ENCODE measurements at regions not wholly inside any gene's neighbourhood (a gene's known extent, or its start where the extent isn't known, plus 50 kb on each side); places are given as distances from the start of the nearest gene placed in this dataset.

- no peak overlapping the region for H2AFZ ChIP-seq (ENCODE audit: low read length)
- ChIA-PET POLR2A (ENCODE audit: partially characterized antibody) (no interaction called here), CTCF (ENCODE audit: partially characterized antibody) (no interaction called here)
- no peak overlapping the region for H2BK120ac ChIP-seq (replicated peaks; ENCODE audit: low read depth, low read length)
- no peak overlapping the region for H2AK5ac ChIP-seq (ENCODE audit: low read depth, low read length)
- WGBS, 2 experiments (ENCODE audit: extremely low coverage in 1 of 2, insufficient coverage in 1 of 2, insufficient read length in 1 of 2, insufficient replicate concordance in 2 of 2, low coverage in 1 of 2, low lambda C conversion rate in 2 of 2, missing lambda C conversion rate in 1 of 2): 66% methylated on average over 5 of the region's 5 CpGs; no CpG with 5 or more reads in 1 of the 2 experiments
- no peak overlapping the region for H3K56ac ChIP-seq (replicated peaks; ENCODE audit: insufficient read length, low read depth, low read length)
- TF ChIP-seq MAFK (IDR thresholded peaks at IDR 0.05; ENCODE audit: low read depth, low read length) (0 out of 2 replicates have a peak, but pooled peaks have one; percentile 33), RAD21 (IDR thresholded peaks at IDR 0.05 in 1 of 2, conservative IDR thresholded peaks at IDR 0.05 in 1 of 2; ENCODE audit: low read depth in 2 of 2, low read length in 2 of 2) (peak in 1 of 2 experiments; percentile 17; a peak in 1 of 4 replicates), RFX5 (IDR thresholded peaks at IDR 0.05; ENCODE audit: borderline replicate concordance, low read depth, low read length) (no peak), BACH1 (IDR thresholded peaks at IDR 0.05; ENCODE audit: low read length) (peak; percentile 61; the same call in 1 of the 2 replicates)
- no peaks in the 10 kb centered on the region for H3K79me2 ChIP-seq (ENCODE audit: control insufficient read depth in 1 of 2, insufficient read depth in 2 of 2, low read length in 2 of 2)
- H3K14ac ChIP-seq (ENCODE audit: insufficient read length): no peak overlapping the region
- no peaks in the 10 kb centered on the region for H3K23me2 ChIP-seq (ENCODE audit: low read depth, low read length)
- no peak overlapping the region for H3K27ac ChIP-seq (ENCODE audit: low read depth, low read length)
- no peaks in the 10 kb centered on the region for H3K9me3 ChIP-seq (ENCODE audit: insufficient read depth in 2 of 2, low read depth in 1 of 2, low read length in 1 of 2)
- no peak overlapping the region for H3K18ac ChIP-seq (ENCODE audit: extremely low read depth, low read length)
- H3K4me2 ChIP-seq (ENCODE audit: insufficient read depth in 1 of 2, low read depth in 2 of 2, low read length in 2 of 2): no peak overlapping the region
- H3K9ac ChIP-seq (replicated peaks in 1 of 4; ENCODE audit: extremely low read depth in 1 of 4, low read depth in 3 of 4, low read length in 3 of 4): no peak overlapping the region
- H3K27me3 ChIP-seq (replicated peaks in 1 of 4; ENCODE audit: control insufficient read depth in 3 of 4, extremely low read depth in 1 of 4, insufficient read depth in 3 of 4, low read length in 3 of 4): peaks cover 0 to 1% (median 0%) of the 10 kb centered on the region in 4 experiments; a peak in 1 of 7 replicates
- no peaks in the 10 kb centered on the region for H3K79me1 ChIP-seq (ENCODE audit: low read depth, low read length)
- H3K4me3 ChIP-seq (ENCODE audit: extremely low read depth in 1 of 4, insufficient read depth in 2 of 4, low read depth in 3 of 4, low read length in 4 of 4): no peak overlapping the region
- H3K36me3 ChIP-seq (ENCODE audit: control insufficient read depth in 2 of 4, insufficient read depth in 4 of 4, low read length in 3 of 4): no peaks in the 10 kb centered on the region
- H4K20me1 ChIP-seq (replicated peaks in 1 of 2; ENCODE audit: control insufficient read depth in 1 of 2, insufficient read depth in 2 of 2, low read length in 2 of 2): no peaks in the 10 kb centered on the region
- no peak for FAIRE-seq
- no peak overlapping the region for H2BK12ac ChIP-seq (ENCODE audit: low read depth, low read length)
- H2BK15ac ChIP-seq (ENCODE audit: low read length): no peak overlapping the region
- H3K23ac ChIP-seq (ENCODE audit: insufficient read length): no peak overlapping the region
- peaks cover 0 to 3% (median 0%) of the 10 kb centered on the region in 4 experiments; a peak in 3 of 7 replicates for H3K4me1 ChIP-seq (replicated peaks in 1 of 4; ENCODE audit: control insufficient read depth in 3 of 4, insufficient read depth in 4 of 4, low read length in 3 of 4)
- no peak overlapping the region for H4K5ac ChIP-seq (ENCODE audit: insufficient read length, low read depth, low read length)
- H2BK20ac ChIP-seq (ENCODE audit: low read length): no peak overlapping the region
- peak in 1 of 2 experiments; percentile 21 for DNase-seq (ENCODE audit: low read depth in 1 of 2, low spot score in 2 of 2)
- H4K8ac ChIP-seq (ENCODE audit: extremely low read depth, insufficient read depth, low read length): no peak overlapping the region
- no peak overlapping the region for H2BK5ac ChIP-seq (ENCODE audit: low read depth, low read length)
- H3K4ac ChIP-seq (replicated peaks; ENCODE audit: insufficient read length, low read depth, low read length): no peak overlapping the region
- H4K91ac ChIP-seq (replicated peaks; ENCODE audit: insufficient read length, low read length): no peak overlapping the region
These were observed 124.7 kb upstream of the RBMS3 start for GRCh38 chr3:29156086-29156715.

All from H1 (cell line).